CD4-positive, alpha-beta memory T cell (primary cell): ENCODE measurements at regions not wholly inside any gene's neighbourhood (a gene's known extent, or its start where the extent isn't known, plus 50 kb on each side); places are given as distances from the start of the nearest gene placed in this dataset.

Experiments used
- CTCF ChIA-PET: fragments of 350-600 bp; sonication (Branson Sonifier 250); formaldehyde crosslinking; loops from one replicate; lab custom pipeline; 2021; ENCODE audit warnings: inconsistent platforms; ENCODE audit not compliant: partially characterized antibody; lab: Charles Lee
- POLR2A ChIA-PET: fragments of 350-600 bp; sonication (Branson Sonifier 250); formaldehyde crosslinking; loops from one replicate; lab custom pipeline; 2021; ENCODE audit not compliant: partially characterized antibody; lab: Charles Lee
- DNase-seq, 5 donors: peaks; one replicate each; pipeline versions ENCODE4 v3.0.0 to v3.0.0-alpha.2; 2020 to 2022; ENCODE audit warnings: mixed read lengths in 1 of 5
- H3K27ac ChIP-seq: one replicate; pipeline ENCODE4 v1.7.0; 2013; ENCODE audit warnings: low read depth, low read length
- H3K27me3 ChIP-seq: 2 replicates; pipeline ENCODE4 v1.7.0; 2013; ENCODE audit warnings: mild to moderate bottlenecking, low read length, moderate library complexity; ENCODE audit not compliant: insufficient read depth
- H3K36me3 ChIP-seq: 2 replicates; pipeline ENCODE4 v1.7.0; 2013; ENCODE audit warnings: mild to moderate bottlenecking, low read length, moderate library complexity; ENCODE audit not compliant: insufficient read depth
- H3K4me1 ChIP-seq: 2 replicates; pipeline ENCODE4 v1.7.0; 2013; ENCODE audit warnings: mild to moderate bottlenecking, low read length, moderate library complexity; ENCODE audit not compliant: insufficient read depth
- H3K4me3 ChIP-seq, 2 donors: one replicate each; pipeline ENCODE4 v1.7.0; 2013; ENCODE audit warnings: low read length in 2 of 2, mild to moderate bottlenecking in 1 of 2
- H3K9me3 ChIP-seq, 2 donors: one replicate each; pipeline ENCODE4 v1.7.0; 2013; ENCODE audit warnings: low read length in 2 of 2, control low read depth in 1 of 2; ENCODE audit not compliant: control insufficient read depth in 1 of 2
- H3K27ac Mint-ChIP-seq, 7 donors: one replicate each; pipeline ENCODE4 v1.8.0; 2020 to 2021; ENCODE audit warnings: mixed read lengths in 7 of 7, mild to moderate bottlenecking in 6 of 7, inconsistent platforms in 3 of 7, moderate library complexity in 3 of 7
- H3K27me3 Mint-ChIP-seq, 2 donors: one replicate each; pipeline ENCODE4 v1.8.0; 2020 to 2021; ENCODE audit warnings: mixed read lengths in 2 of 2
- H3K36me3 Mint-ChIP-seq, 2 donors: one replicate each; pipeline ENCODE4 v1.8.0; 2020 to 2021; ENCODE audit warnings: mixed read lengths in 2 of 2, inconsistent platforms in 1 of 2, mild to moderate bottlenecking in 1 of 2
- H3K4me1 Mint-ChIP-seq, 4 donors: one replicate each; pipeline ENCODE4 v1.8.0; 2020 to 2021; ENCODE audit warnings: mixed read lengths in 4 of 4, mild to moderate bottlenecking in 1 of 4
- H3K4me3 Mint-ChIP-seq, 8 donors: one replicate each; pipeline ENCODE4 v1.8.0; 2020 to 2021; ENCODE audit warnings: mixed read lengths in 8 of 8, mild to moderate bottlenecking in 7 of 8, moderate library complexity in 6 of 8, inconsistent platforms in 3 of 8
- H3K9me3 Mint-ChIP-seq, 8 donors: one replicate each; pipeline ENCODE4 v1.8.0; 2020 to 2021; ENCODE audit warnings: mixed read lengths in 8 of 8, mild to moderate bottlenecking in 5 of 8, inconsistent platforms in 3 of 8, moderate library complexity in 1 of 8
- intact Hi-C: fragments of 100-400 bp; cut with micrococcal nuclease; formaldehyde crosslinking; loops from one replicate; pipeline ENCODE4 v1.15.1; 2023

GRCh38 chr11:30760345-30760744 lies 174.2 kb upstream of the MPPED2 start:
- H3K27me3 Mint-ChIP-seq: peaks cover 0 to 2% of the 10 kb centered on the region in 2 donors
- no peaks in the 10 kb centered on the region for H3K36me3 Mint-ChIP-seq
- H3K9me3 Mint-ChIP-seq: peaks cover 0 to 18% (median 8%) of the 10 kb centered on the region in 8 donors
- H3K36me3 ChIP-seq: no peaks in the 10 kb centered on the region
- H3K27me3 ChIP-seq: no peaks in the 10 kb centered on the region
- no peak overlapping the region for H3K4me3 ChIP-seq
- no peak overlapping the region for H3K27ac ChIP-seq
- intact Hi-C loops: no loop called here
- no peak for DNase-seq
- H3K27ac Mint-ChIP-seq: no peak overlapping the region
- CTCF ChIA-PET: no interaction called here
- H3K9me3 ChIP-seq: no peaks in the 10 kb centered on the region
- H3K4me1 Mint-ChIP-seq: no peaks in the 10 kb centered on the region
- H3K4me3 Mint-ChIP-seq: no peak overlapping the region
- no peaks in the 10 kb centered on the region for H3K4me1 ChIP-seq
- POLR2A ChIA-PET: no interaction called here

DNA sequence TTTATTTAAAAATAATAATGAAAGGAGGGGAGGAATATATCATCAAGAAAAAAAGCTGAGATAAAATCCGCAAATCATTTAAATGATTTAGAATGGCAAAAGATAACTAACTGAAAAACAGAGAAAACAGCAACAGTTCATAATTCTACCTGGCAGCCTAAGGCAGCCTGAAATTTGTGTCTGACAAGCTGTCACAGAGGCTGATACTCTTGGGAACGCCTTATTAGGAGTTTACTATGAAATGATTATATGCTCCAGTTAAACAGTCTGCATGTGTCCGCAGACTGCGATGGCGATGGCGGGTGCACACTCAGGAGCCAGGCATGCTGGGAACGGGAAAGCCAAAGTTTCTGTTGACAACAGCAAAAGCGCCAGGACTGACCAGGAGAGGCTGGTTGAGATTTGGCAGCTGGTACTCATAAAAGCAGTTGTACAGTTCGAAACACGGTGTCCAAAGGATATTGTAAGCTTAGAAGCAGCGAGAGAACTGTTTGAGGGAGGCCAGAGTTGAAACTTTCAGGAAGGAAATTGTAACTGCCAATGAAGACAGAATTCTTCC lies 172.9 kb upstream of the MPPED2 start:
- no peaks in the 10 kb centered on the region for H3K36me3 Mint-ChIP-seq
- peaks cover 0 to 2% of the 10 kb centered on the region in 2 donors for H3K27me3 Mint-ChIP-seq
- H3K4me3 Mint-ChIP-seq: no peak overlapping the region
- H3K4me1 Mint-ChIP-seq: no peaks in the 10 kb centered on the region
- Histone ChIP-seq H3K4me3 (no peak overlapping the region), H3K4me1 (no peaks in the 10 kb centered on the region), H3K27ac (no peak overlapping the region), H3K36me3 (no peaks in the 10 kb centered on the region), H3K9me3 (no peaks in the 10 kb centered on the region), H3K27me3 (no peaks in the 10 kb centered on the region)
- ChIA-PET CTCF (no interaction called here), POLR2A (no interaction called here)
- DNase-seq: no peak
- H3K27ac Mint-ChIP-seq: no peak overlapping the region
- intact Hi-C loops: no loop called here
- peaks cover 0 to 20% (median 8%) of the 10 kb centered on the region in 8 donors for H3K9me3 Mint-ChIP-seq

- no peaks in the 10 kb centered on the region for H3K4me1 ChIP-seq
- Mint-ChIP-seq H3K36me3 (no peaks in the 10 kb centered on the region), H3K9me3 (peaks cover 0 to 21% (median 5%) of the 10 kb centered on the region in 8 donors), H3K4me3 (no peak overlapping the region), H3K27me3 (no peaks in the 10 kb centered on the region), H3K27ac (no peak overlapping the region), H3K4me1 (no peaks in the 10 kb centered on the region)
- DNase-seq: no peak
- no peaks in the 10 kb centered on the region for H3K9me3 ChIP-seq
- intact Hi-C loops: no loop called here
- no peak overlapping the region for H3K27ac ChIP-seq
- H3K27me3 ChIP-seq: no peaks in the 10 kb centered on the region
- ChIA-PET POLR2A (no interaction called here), CTCF (no interaction called here)
- no peak overlapping the region for H3K4me3 ChIP-seq
- no peaks in the 10 kb centered on the region for H3K36me3 ChIP-seq
These were observed 172.4 kb upstream of the MPPED2 start for GRCh38 chr11:30758518-30758917.

- Mint-ChIP-seq H3K36me3 (no peaks in the 10 kb centered on the region), H3K27ac (no peak overlapping the region), H3K9me3 (peaks cover 0 to 21% (median 5%) of the 10 kb centered on the region in 8 donors), H3K4me3 (no peak overlapping the region), H3K4me1 (no peaks in the 10 kb centered on the region), H3K27me3 (no peaks in the 10 kb centered on the region)
- no peak for DNase-seq
- Histone ChIP-seq H3K4me3 (no peak overlapping the region), H3K36me3 (no peaks in the 10 kb centered on the region), H3K4me1 (no peaks in the 10 kb centered on the region), H3K9me3 (no peaks in the 10 kb centered on the region), H3K27ac (no peak overlapping the region), H3K27me3 (no peaks in the 10 kb centered on the region)
- ChIA-PET POLR2A (no interaction called here), CTCF (no interaction called here)
- intact Hi-C loops: no loop called here
These were observed 171.9 kb upstream of the MPPED2 start for GRCh38 chr11:30758012-30758411.

- Histone ChIP-seq H3K27ac (no peak overlapping the region), H3K27me3 (no peaks in the 10 kb centered on the region), H3K4me1 (no peaks in the 10 kb centered on the region), H3K4me3 (no peak overlapping the region), H3K9me3 (no peaks in the 10 kb centered on the region), H3K36me3 (no peaks in the 10 kb centered on the region)
- CTCF ChIA-PET: no interaction called here
- Mint-ChIP-seq H3K27ac (no peak overlapping the region), H3K9me3 (peaks cover 0 to 13% (median 3%) of the 10 kb centered on the region in 8 donors), H3K27me3 (no peaks in the 10 kb centered on the region), H3K36me3 (no peaks in the 10 kb centered on the region), H3K4me3 (no peak overlapping the region), H3K4me1 (no peaks in the 10 kb centered on the region)
- POLR2A ChIA-PET: no interaction called here
- intact Hi-C loops: no loop called here
- DNase-seq: no peak
These were observed 167.8 kb upstream of the MPPED2 start for GRCh38 chr11:30753994-30754393.

DNA sequence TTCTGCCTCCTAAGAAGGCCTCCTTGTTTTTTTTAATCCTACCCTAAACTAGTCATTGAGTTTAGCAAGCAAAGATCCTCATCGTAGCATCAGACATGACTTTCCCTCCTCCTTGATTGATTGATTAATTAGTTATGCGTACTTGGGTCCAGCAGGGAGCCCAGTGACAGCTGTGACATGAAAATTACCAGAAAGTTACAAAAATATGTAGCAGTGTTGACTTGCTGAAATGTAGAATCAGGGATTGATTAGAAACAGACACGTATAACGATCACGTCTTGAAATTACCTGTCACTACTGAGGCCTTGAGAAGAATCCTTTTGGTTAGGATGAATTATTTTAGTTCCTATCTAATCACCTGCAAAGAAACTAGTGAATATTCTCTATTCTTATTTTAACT lies 167.4 kb upstream of the MPPED2 start:
- H3K4me3 ChIP-seq: no peak overlapping the region
- Mint-ChIP-seq H3K9me3 (peaks cover 0 to 13% (median 3%) of the 10 kb centered on the region in 8 donors), H3K4me3 (no peak overlapping the region), H3K4me1 (no peaks in the 10 kb centered on the region), H3K36me3 (no peaks in the 10 kb centered on the region), H3K27me3 (no peaks in the 10 kb centered on the region), H3K27ac (no peak overlapping the region)
- no peak overlapping the region for H3K27ac ChIP-seq
- H3K27me3 ChIP-seq: no peaks in the 10 kb centered on the region
- no peaks in the 10 kb centered on the region for H3K9me3 ChIP-seq
- intact Hi-C loops: no loop called here
- DNase-seq: no peak
- no peaks in the 10 kb centered on the region for H3K4me1 ChIP-seq
- ChIA-PET CTCF (no interaction called here), POLR2A (no interaction called here)
- H3K36me3 ChIP-seq: no peaks in the 10 kb centered on the region

DNA sequence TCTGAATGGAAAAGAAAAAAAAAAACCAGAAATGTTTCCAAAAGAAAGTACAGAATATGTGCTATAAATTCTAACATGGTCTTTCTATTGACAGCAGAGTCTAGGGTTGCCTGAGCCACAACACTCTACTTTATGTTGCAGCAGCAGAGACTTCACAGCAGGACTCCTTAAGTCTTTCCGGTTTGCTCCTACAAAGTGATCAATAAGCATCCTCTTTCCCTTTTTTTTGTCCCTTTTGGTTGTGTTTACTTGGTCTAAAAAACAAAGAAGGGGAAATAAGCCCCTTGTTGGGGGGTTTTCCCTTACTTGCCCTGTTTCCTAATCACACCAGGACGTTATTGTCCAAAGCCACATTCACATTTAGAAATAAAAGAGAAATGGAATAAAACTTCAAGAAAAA lies 163.1 kb upstream of the MPPED2 start:
- Mint-ChIP-seq H3K27me3 (no peaks in the 10 kb centered on the region), H3K4me1 (no peaks in the 10 kb centered on the region), H3K27ac (no peak overlapping the region), H3K36me3 (no peaks in the 10 kb centered on the region), H3K4me3 (no peak overlapping the region), H3K9me3 (peaks cover 0 to 12% (median 3%) of the 10 kb centered on the region in 8 donors)
- CTCF ChIA-PET: no interaction called here
- intact Hi-C loops: no loop called here
- Histone ChIP-seq H3K9me3 (no peaks in the 10 kb centered on the region), H3K27ac (no peak overlapping the region), H3K4me1 (no peaks in the 10 kb centered on the region), H3K27me3 (no peaks in the 10 kb centered on the region), H3K4me3 (no peak overlapping the region), H3K36me3 (no peaks in the 10 kb centered on the region)
- no peak for DNase-seq
- POLR2A ChIA-PET: no interaction called here
